DOHH2 (cell line): ENCODE measurements at regions not wholly inside any gene's neighbourhood (a gene's known extent, or its start where the extent isn't known, plus 50 kb on each side); places are given as distances from the start of the nearest gene placed in this dataset.

ENCODE experiments used
- H3F3A ChIP-seq: fragments of 200-600 bp; sonication (generic), shearing (Covaris generic); 2 replicates; pipeline ENCODE4 v1.6.0; 2016; ENCODE audit warnings: antibody characterized with exemption, mild to moderate bottlenecking; ENCODE audit not compliant: control insufficient read depth, insufficient read depth
- H3K27ac ChIP-seq: fragments of 200-600 bp; sonication (generic); 2 replicates; pipeline ENCODE4 v1.5.1; 2014; ENCODE audit warnings: low read depth, mild to moderate bottlenecking, low read length, moderate library complexity
- H3K27me3 ChIP-seq: fragments of 200-600 bp; sonication (generic); 2 replicates; pipeline ENCODE4 v1.6.1; 2014; ENCODE audit warnings: mild to moderate bottlenecking, low read length, mixed read lengths; ENCODE audit not compliant: control insufficient read depth
- H3K36me3 ChIP-seq: fragments of 200-600 bp; sonication (generic); 2 replicates; pipeline ENCODE4 v1.6.1; 2014; ENCODE audit warnings: mild to moderate bottlenecking, low read length, moderate library complexity, mixed read lengths; ENCODE audit not compliant: control insufficient read depth
- H3K4me1 ChIP-seq: fragments of 200-600 bp; sonication (generic); 2 replicates; pipeline ENCODE4 v1.6.1; 2014; ENCODE audit warnings: mild to moderate bottlenecking, low read length, mixed read lengths; ENCODE audit not compliant: control insufficient read depth
- H3K4me2 ChIP-seq: fragments of 200-600 bp; sonication (generic); 2 replicates; pipeline ENCODE4 v1.6.0; 2014; ENCODE audit warnings: mild to moderate bottlenecking, low read length, moderate library complexity
- H3K4me3 ChIP-seq: fragments of 200-600 bp; sonication (generic); 2 replicates; pipeline ENCODE4 v1.5.1; 2014; ENCODE audit warnings: mild to moderate bottlenecking, low read length, mixed read lengths
- H3K79me2 ChIP-seq: fragments of 200-600 bp; sonication (generic); 2 replicates; pipeline ENCODE4 v1.6.1; 2014; ENCODE audit warnings: mild to moderate bottlenecking, low read length, mixed read lengths; ENCODE audit not compliant: control insufficient read depth
- H3K9me2 ChIP-seq: fragments of 200-600 bp; sonication (generic); replicated peaks from 2 replicates; pipeline ENCODE4 v1.6.1; 2014; ENCODE audit warnings: mild to moderate bottlenecking, low read length, mixed read lengths; ENCODE audit not compliant: control insufficient read depth
- H3K9me3 ChIP-seq: fragments of 200-600 bp; sonication (generic); 2 replicates; pipeline ENCODE4 v1.6.1; 2014; ENCODE audit warnings: antibody characterized with exemption, low read length, mixed read lengths; ENCODE audit not compliant: control insufficient read depth, insufficient read depth
- H4K20me1 ChIP-seq: fragments of 200-600 bp; sonication (generic); 2 replicates; pipeline ENCODE4 v1.6.0; 2014; ENCODE audit warnings: low read depth, mild to moderate bottlenecking, antibody characterized with exemption, low read length, moderate library complexity; ENCODE audit not compliant: control insufficient read depth, insufficient read depth
- EZH2phosphoT487 ChIP-seq: fragments of 200-600 bp; sonication (generic); IDR thresholded peaks from 2 replicates; pipeline ENCODE4 v1.6.1; 2017; ENCODE audit warnings: borderline replicate concordance, mild to moderate bottlenecking, antibody characterized with exemption, low read length, moderate library complexity, mixed read lengths
- TF ChIP-seq, protein P1 (sequence below): fragments of 200-600 bp; sonication (generic); IDR thresholded peaks from one replicate; pipeline ENCODE4 v1.5.1; 2014; ENCODE audit warnings: antibody characterized with exemption, mild to moderate bottlenecking, low read depth, low read length; ENCODE audit not compliant: poor library complexity, severe bottlenecking

GRCh38 chr7:28231176-28231575, 50.6 kb upstream of the JAZF1 start:
- Histone ChIP-seq H3K36me3 (no peaks in the 10 kb centered on the region), H3K27me3 (no peaks in the 10 kb centered on the region), H4K20me1 (no peaks in the 10 kb centered on the region), H3K9me2 (no peaks in the 10 kb centered on the region), H3K79me2 (no peaks in the 10 kb centered on the region), H3K4me2 (no peak overlapping the region), H3F3A (no peaks in the 10 kb centered on the region), H3K9me3 (no peaks in the 10 kb centered on the region), H3K4me1 (no peaks in the 10 kb centered on the region), H3K4me3 (no peak overlapping the region), H3K27ac (no peak overlapping the region)
- TF ChIP-seq, protein P1, sequence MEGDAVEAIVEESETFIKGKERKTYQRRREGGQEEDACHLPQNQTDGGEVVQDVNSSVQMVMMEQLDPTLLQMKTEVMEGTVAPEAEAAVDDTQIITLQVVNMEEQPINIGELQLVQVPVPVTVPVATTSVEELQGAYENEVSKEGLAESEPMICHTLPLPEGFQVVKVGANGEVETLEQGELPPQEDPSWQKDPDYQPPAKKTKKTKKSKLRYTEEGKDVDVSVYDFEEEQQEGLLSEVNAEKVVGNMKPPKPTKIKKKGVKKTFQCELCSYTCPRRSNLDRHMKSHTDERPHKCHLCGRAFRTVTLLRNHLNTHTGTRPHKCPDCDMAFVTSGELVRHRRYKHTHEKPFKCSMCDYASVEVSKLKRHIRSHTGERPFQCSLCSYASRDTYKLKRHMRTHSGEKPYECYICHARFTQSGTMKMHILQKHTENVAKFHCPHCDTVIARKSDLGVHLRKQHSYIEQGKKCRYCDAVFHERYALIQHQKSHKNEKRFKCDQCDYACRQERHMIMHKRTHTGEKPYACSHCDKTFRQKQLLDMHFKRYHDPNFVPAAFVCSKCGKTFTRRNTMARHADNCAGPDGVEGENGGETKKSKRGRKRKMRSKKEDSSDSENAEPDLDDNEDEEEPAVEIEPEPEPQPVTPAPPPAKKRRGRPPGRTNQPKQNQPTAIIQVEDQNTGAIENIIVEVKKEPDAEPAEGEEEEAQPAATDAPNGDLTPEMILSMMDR, result no peak
- TF ChIP-seq EZH2phosphoT487, result no peak

GRCh38 chr7:28236560-28236959, 56.0 kb upstream of the JAZF1 start:
- Histone ChIP-seq H3K27ac (no peak overlapping the region), H3K4me1 (no peaks in the 10 kb centered on the region), H3F3A (no peaks in the 10 kb centered on the region), H3K4me2 (no peak overlapping the region), H3K4me3 (no peak overlapping the region), H3K79me2 (no peaks in the 10 kb centered on the region), H3K36me3 (no peaks in the 10 kb centered on the region), H3K9me2 (no peaks in the 10 kb centered on the region), H3K27me3 (no peaks in the 10 kb centered on the region), H3K9me3 (no peaks in the 10 kb centered on the region), H4K20me1 (no peaks in the 10 kb centered on the region)
- no peak for TF ChIP-seq EZH2phosphoT487
- TF ChIP-seq, protein P1, result no peak

DNA sequence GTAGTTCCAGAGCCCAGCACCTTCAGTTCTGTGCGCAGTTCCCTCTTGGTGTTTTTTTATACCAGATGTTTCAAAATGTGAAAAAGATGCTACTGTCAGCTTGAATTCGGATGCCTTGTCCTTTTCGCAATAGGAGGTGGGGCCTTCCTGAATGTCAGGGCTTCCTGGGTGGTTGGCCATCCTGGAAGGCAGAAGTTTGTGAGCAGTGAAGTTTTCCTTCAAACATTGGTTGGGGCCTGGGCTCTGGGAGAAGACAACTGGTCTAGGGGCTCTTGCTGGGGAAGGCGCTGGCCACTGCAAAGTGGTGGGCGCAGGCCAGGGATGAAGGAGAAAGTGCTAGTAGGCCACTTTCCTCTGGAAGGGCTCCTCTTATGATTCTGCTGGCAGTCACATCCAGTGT, 56.8 kb upstream of the JAZF1 start:
- H3K4me1 ChIP-seq, result no peaks in the 10 kb centered on the region
- no peak overlapping the region for H3K4me3 ChIP-seq

More for the DNA sequence above, 56.8 kb upstream of the JAZF1 start:
- Histone ChIP-seq H3K27me3 (no peaks in the 10 kb centered on the region), H3K9me3 (no peaks in the 10 kb centered on the region), H3F3A (no peaks in the 10 kb centered on the region), H4K20me1 (no peaks in the 10 kb centered on the region), H3K27ac (no peak overlapping the region), H3K9me2 (no peaks in the 10 kb centered on the region), H3K4me2 (no peak overlapping the region), H3K79me2 (no peaks in the 10 kb centered on the region), H3K36me3 (no peaks in the 10 kb centered on the region)
- TF ChIP-seq EZH2phosphoT487, result no peak
- TF ChIP-seq, protein P1, result no peak
